H1 (cell line): ENCODE measurements at regions not wholly inside any gene's neighbourhood (a gene's known extent, or its start where the extent isn't known, plus 50 kb on each side); places are given as distances from the start of the nearest gene placed in this dataset.

ENCODE experiments used
- CTCF ChIA-PET: fragments of 300-600 bp; sonication (Branson Sonifier 250); formaldehyde crosslinking; loops from one replicate; lab custom pipeline; 2021; ENCODE audit not compliant: partially characterized antibody; lab: Charles Lee
- POLR2A ChIA-PET: fragments of 300-600 bp; sonication (Branson Sonifier 250); formaldehyde crosslinking; loops from one replicate; lab custom pipeline; 2021; ENCODE audit warnings: inconsistent platforms; ENCODE audit not compliant: partially characterized antibody; lab: Charles Lee
- DNase-seq, 2 experiments: peaks; one replicate each; pipeline versions ENCODE4 v3.0.0 to v3.0.0-alpha.2; 2010 to 2022; ENCODE audit warnings: low spot score in 2 of 2, low read depth in 1 of 2, mixed read lengths in 1 of 2
- FAIRE-seq: peaks from 2 replicates; lab custom pipeline; 2011; peaks lifted over from hg19 to GRCh38; lab: Jason Lieb, UNC
- H2AFZ ChIP-seq: 2 replicates; pipeline ENCODE4 v1.8.1; 2012; ENCODE audit warnings: low read length, inconsistent platforms
- H2AK5ac ChIP-seq: 2 replicates; pipeline ENCODE4 v1.6.1; 2013; ENCODE audit warnings: low read depth, low read length
- H2BK120ac ChIP-seq: replicated peaks from 2 replicates; pipeline ENCODE3; 2013; ENCODE audit warnings: low read depth, low read length, inconsistent platforms
- H2BK12ac ChIP-seq: 2 replicates; pipeline ENCODE4 v1.6.1; 2013; ENCODE audit warnings: low read depth, low read length
- H2BK15ac ChIP-seq: 2 replicates; pipeline ENCODE4 v1.6.1; 2013; ENCODE audit warnings: low read length
- H2BK20ac ChIP-seq: 2 replicates; pipeline ENCODE4 v1.6.1; 2013; ENCODE audit warnings: low read length
- H2BK5ac ChIP-seq: 2 replicates; pipeline ENCODE4 v1.6.1; 2013; ENCODE audit warnings: low read depth, low read length
- H3K14ac ChIP-seq: 2 replicates; pipeline ENCODE4 v1.6.1; 2013; ENCODE audit warnings: inconsistent platforms; ENCODE audit not compliant: insufficient read length
- H3K18ac ChIP-seq: 2 replicates; pipeline ENCODE4 v1.6.1; 2013; ENCODE audit warnings: low read length; ENCODE audit errors: extremely low read depth
- H3K23ac ChIP-seq: 2 replicates; pipeline ENCODE4 v1.6.1; 2013; ENCODE audit warnings: inconsistent platforms; ENCODE audit not compliant: insufficient read length
- H3K23me2 ChIP-seq: 2 replicates; pipeline ENCODE4 v1.6.1; 2013; ENCODE audit warnings: low read depth, low read length
- H3K27ac ChIP-seq: 2 replicates; pipeline ENCODE4 v1.6.1; 2011; ENCODE audit warnings: low read depth, low read length, inconsistent platforms
- H3K27me3 ChIP-seq, 4 experiments: replicated peaks in 1 of 4; 1 replicate in 1 of 4; 2 replicates in 3 of 4; pipeline versions ENCODE4 v1.6.1 to v1.8.1; 2011 to 2013; ENCODE audit warnings: low read length in 3 of 4, mild to moderate bottlenecking in 3 of 4, inconsistent platforms in 2 of 4, mixed read lengths in 2 of 4, moderate library complexity in 1 of 4; ENCODE audit not compliant: control insufficient read depth in 3 of 4, insufficient read depth in 3 of 4; ENCODE audit errors: extremely low read depth in 1 of 4
- H3K36me3 ChIP-seq, 4 experiments: 2 replicates each; pipeline versions ENCODE4 v1.6.1 to v1.8.1; 2011 to 2013; ENCODE audit warnings: mild to moderate bottlenecking in 4 of 4, low read length in 3 of 4, moderate library complexity in 2 of 4, control low read depth in 1 of 4, inconsistent platforms in 1 of 4; ENCODE audit not compliant: insufficient read depth in 4 of 4, control insufficient read depth in 2 of 4
- H3K4ac ChIP-seq: replicated peaks from 2 replicates; pipeline ENCODE3; 2013; ENCODE audit warnings: low read length, low read depth, mixed read lengths, inconsistent platforms; ENCODE audit not compliant: insufficient read length
- H3K4me1 ChIP-seq, 4 experiments: replicated peaks in 1 of 4; 1 replicate in 1 of 4; 2 replicates in 3 of 4; pipeline versions ENCODE4 v1.6.1 to v1.8.1; 2011 to 2013; ENCODE audit warnings: low read length in 3 of 4, inconsistent platforms in 2 of 4, mixed read lengths in 1 of 4; ENCODE audit not compliant: insufficient read depth in 4 of 4, control insufficient read depth in 3 of 4
- H3K4me2 ChIP-seq, 2 experiments: 2 replicates each; pipeline versions ENCODE4 v1.6.1 to v1.8.1; 2011 to 2013; ENCODE audit warnings: low read depth in 2 of 2, low read length in 2 of 2, control low read depth in 1 of 2, inconsistent platforms in 1 of 2, mild to moderate bottlenecking in 1 of 2; ENCODE audit not compliant: insufficient read depth in 1 of 2
- H3K4me3 ChIP-seq, 4 experiments: fragments of 200-600, 300-600 bp in 1 of 4; sonication (generic), shearing (Covaris generic), sonication (Bioruptor Twin) in 1 of 4; 2 replicates each; pipeline versions ENCODE4 v1.5.1 to v1.8.1; 2011 to 2016; ENCODE audit warnings: low read length in 4 of 4, low read depth in 3 of 4, control low read depth in 2 of 4, inconsistent platforms in 2 of 4, mild to moderate bottlenecking in 2 of 4, mixed read lengths in 1 of 4, moderate library complexity in 1 of 4; ENCODE audit not compliant: insufficient read depth in 2 of 4; ENCODE audit errors: extremely low read depth in 1 of 4
- H3K56ac ChIP-seq: replicated peaks from 2 replicates; pipeline ENCODE3; 2013; ENCODE audit warnings: low read depth, mild to moderate bottlenecking, mixed read lengths, low read length, inconsistent platforms; ENCODE audit not compliant: insufficient read length
- H3K79me1 ChIP-seq: 2 replicates; pipeline ENCODE4 v1.6.1; 2013; ENCODE audit warnings: low read depth, low read length, control low read depth
- H3K79me2 ChIP-seq, 2 experiments: 2 replicates each; pipeline versions ENCODE4 v1.6.1 to v1.8.1; 2012 to 2013; ENCODE audit warnings: low read length in 2 of 2, mild to moderate bottlenecking in 2 of 2, inconsistent platforms in 1 of 2; ENCODE audit not compliant: insufficient read depth in 2 of 2, control insufficient read depth in 1 of 2
- H3K9ac ChIP-seq, 4 experiments: replicated peaks in 1 of 4; 1 replicate in 1 of 4; 2 replicates in 3 of 4; pipeline versions ENCODE4 v1.6.1 to v1.8.1; 2011 to 2013; ENCODE audit warnings: low read depth in 3 of 4, low read length in 3 of 4, control low read depth in 2 of 4, mild to moderate bottlenecking in 2 of 4, moderate library complexity in 2 of 4, inconsistent platforms in 1 of 4; ENCODE audit errors: extremely low read depth in 1 of 4
- H3K9me3 ChIP-seq, 2 experiments: 2 replicates each; pipeline versions ENCODE4 v1.6.1 to v1.8.1; 2012 to 2013; ENCODE audit warnings: mild to moderate bottlenecking in 2 of 2, moderate library complexity in 2 of 2, control low read depth in 1 of 2, inconsistent platforms in 1 of 2, low read depth in 1 of 2, low read length in 1 of 2, mixed read lengths in 1 of 2; ENCODE audit not compliant: insufficient read depth in 2 of 2
- H4K20me1 ChIP-seq, 2 experiments: replicated peaks in 1 of 2; 2 replicates each; pipeline versions ENCODE3 to v1.8.1; 2011 to 2013; ENCODE audit warnings: inconsistent platforms in 2 of 2, low read length in 2 of 2, mild to moderate bottlenecking in 1 of 2; ENCODE audit not compliant: insufficient read depth in 2 of 2, control insufficient read depth in 1 of 2
- H4K5ac ChIP-seq: 2 replicates; pipeline ENCODE4 v1.6.1; 2013; ENCODE audit warnings: low read length, low read depth, mixed read lengths, inconsistent platforms; ENCODE audit not compliant: insufficient read length
- H4K8ac ChIP-seq: 2 replicates; pipeline ENCODE4 v1.8.0; 2013; ENCODE audit warnings: mild to moderate bottlenecking, moderate library complexity, low read length, inconsistent platforms; ENCODE audit not compliant: insufficient read depth; ENCODE audit errors: extremely low read depth
- H4K91ac ChIP-seq: replicated peaks from 2 replicates; pipeline ENCODE3; 2013; ENCODE audit warnings: low read length, mixed read lengths, inconsistent platforms; ENCODE audit not compliant: insufficient read length
- CEBPB ChIP-seq: IDR thresholded peaks from 2 replicates; pipeline ENCODE4 v1.6.1; 2012; ENCODE audit warnings: low read depth, low read length
- EGR1 ChIP-seq: IDR thresholded peaks from 2 replicates; pipeline ENCODE4 v1.6.1; 2011; ENCODE audit warnings: low read depth, low read length, borderline replicate concordance
- FOSL1 ChIP-seq: IDR thresholded peaks from 2 replicates; pipeline ENCODE4 v1.6.1; 2011; ENCODE audit warnings: mild to moderate bottlenecking, low read depth, low read length, moderate library complexity; ENCODE audit not compliant: insufficient read depth
- GTF2F1 ChIP-seq: IDR thresholded peaks from 2 replicates; pipeline ENCODE4 v1.6.1; 2012; ENCODE audit warnings: low read depth, low read length, improper control_type of control experiment, borderline replicate concordance
- JUN ChIP-seq: IDR thresholded peaks from 2 replicates; pipeline ENCODE4 v1.6.1; 2011; ENCODE audit warnings: low read depth, mild to moderate bottlenecking, improper control_type of control experiment, low read length
- KDM5A ChIP-seq: fragments of 200-600 bp; IDR thresholded peaks from 2 replicates; pipeline ENCODE4 v1.7.1; 2012; ENCODE audit warnings: mild to moderate bottlenecking, low read length, inconsistent platforms, mixed read lengths
- MAFK ChIP-seq: IDR thresholded peaks from 2 replicates; pipeline ENCODE4 v1.6.1; 2012; ENCODE audit warnings: low read depth, mild to moderate bottlenecking, improper control_type of control experiment, low read length
- RAD21 ChIP-seq, 2 experiments: IDR thresholded peaks in 1 of 2; conservative IDR thresholded peaks in 1 of 2; 2 replicates each; pipeline ENCODE4 v1.6.1; 2011; ENCODE audit warnings: low read depth in 2 of 2, low read length in 2 of 2, improper control_type of control experiment in 1 of 2, inconsistent platforms in 1 of 2, mild to moderate bottlenecking in 1 of 2, moderate library complexity in 1 of 2
- RNF2 ChIP-seq: fragments of 200-900, 300-1000 bp; sonication (generic); IDR thresholded peaks from 2 replicates; pipeline ENCODE4 v1.7.1; 2016; ENCODE audit warnings: borderline replicate concordance, low read depth, mild to moderate bottlenecking, antibody characterized with exemption, low read length; ENCODE audit not compliant: poor library complexity, severe bottlenecking; ENCODE audit errors: missing control alignments
- SIRT6 ChIP-seq: IDR thresholded peaks from one replicate; pipeline ENCODE4 v1.7.1; 2012; ENCODE audit warnings: low read length, inconsistent platforms
- SRF ChIP-seq: IDR thresholded peaks from 2 replicates; pipeline ENCODE4 v1.6.1; 2011; ENCODE audit warnings: mild to moderate bottlenecking, low read depth, low read length, moderate library complexity
- TBP ChIP-seq: IDR thresholded peaks from 2 replicates; pipeline ENCODE4 v1.6.1; 2011; ENCODE audit warnings: low read depth, low read length, improper control_type of control experiment
- WGBS, 2 experiments: shearing (Covaris generic) in 1 of 2; methylation state at CpG; one replicate each; pipeline versions ENCODE4 v1.1.6 to v1.1.7; 2013 to 2015; ENCODE audit warnings: low lambda C conversion rate in 2 of 2, mixed read lengths in 2 of 2, inconsistent platforms in 1 of 2, low coverage in 1 of 2, missing lambda C conversion rate in 1 of 2; ENCODE audit not compliant: insufficient replicate concordance in 2 of 2, insufficient coverage in 1 of 2, insufficient read length in 1 of 2; ENCODE audit errors: extremely low coverage in 1 of 2, missing lambda C conversion rate in 1 of 2; 5-methylcytosine and 5-hydroxymethylcytosine counted together
- TF ChIP-seq, protein P1 (sequence below): IDR thresholded peaks from 2 replicates; pipeline ENCODE4 v1.6.1; 2012; ENCODE audit warnings: inconsistent platforms
- TF ChIP-seq, protein P2 (sequence below): IDR thresholded peaks from 2 replicates; pipeline ENCODE4 v1.6.1; 2012; ENCODE audit warnings: inconsistent platforms

DNA sequence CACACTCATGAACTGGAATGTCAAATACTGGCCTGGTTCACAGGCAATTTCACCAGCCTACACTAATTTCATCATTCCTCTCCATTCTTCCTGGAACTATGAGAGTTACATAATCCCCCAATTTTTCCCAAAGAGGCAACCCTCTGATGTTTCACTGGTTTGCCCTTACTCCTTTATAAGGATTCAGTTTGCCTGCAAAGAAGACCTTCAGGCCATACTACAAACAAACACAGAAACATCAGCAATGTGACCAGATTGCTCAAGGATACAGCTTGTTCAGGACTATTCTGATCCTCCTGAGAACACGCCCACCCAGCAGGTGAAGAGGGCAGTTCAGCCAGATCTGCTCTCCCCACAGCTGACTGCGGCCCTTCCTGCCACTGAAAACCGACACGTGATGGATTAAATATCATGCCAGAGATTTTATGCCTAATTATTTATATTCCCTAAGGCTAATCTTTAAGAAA, 215.5 kb downstream of the ETAA1 start:
- no peaks in the 10 kb centered on the region for H3K36me3 ChIP-seq
- no peak overlapping the region for H3K4ac ChIP-seq
- H2BK15ac ChIP-seq: no peak overlapping the region
- FAIRE-seq (no peak), DNase-seq (no peak)
- H2BK120ac ChIP-seq: no peak overlapping the region
- H2BK20ac ChIP-seq: no peak overlapping the region
- H3K9me3 ChIP-seq: no peaks in the 10 kb centered on the region
- no peaks in the 10 kb centered on the region for H4K20me1 ChIP-seq
- H3K79me2 ChIP-seq: no peaks in the 10 kb centered on the region
- CTCF ChIA-PET: interaction anchor here (1.2 kb wide), 1 partner anchor 28 kb away, joined by 4 read pairs; no protein-coding TSS in a partner anchor
- H3K18ac ChIP-seq: no peak overlapping the region
- no peak overlapping the region for H3K56ac ChIP-seq
- no peak overlapping the region for H2AK5ac ChIP-seq
- POLR2A ChIA-PET: interaction anchor here (0.5 kb wide), 1 partner anchor 1272 kb away, joined by 3 read pairs; no protein-coding TSS in a partner anchor
- no peak overlapping the region for H4K8ac ChIP-seq
- H3K23me2 ChIP-seq: no peaks in the 10 kb centered on the region
- H3K14ac ChIP-seq: no peak overlapping the region
- no peak overlapping the region for H2BK12ac ChIP-seq
- no peak overlapping the region for H3K27ac ChIP-seq
- H4K5ac ChIP-seq: no peak overlapping the region
- H3K9ac ChIP-seq: no peak overlapping the region
- no peak overlapping the region for H3K23ac ChIP-seq
- no peak overlapping the region for H2AFZ ChIP-seq
- no peaks in the 10 kb centered on the region for H3K27me3 ChIP-seq
- H3K4me1 ChIP-seq: no peaks in the 10 kb centered on the region
- WGBS, 2 experiments: 85% methylated on average over 4 of the region's 4 CpGs; no CpG with 5 or more reads in 1 of the 2 experiments
- no peak overlapping the region for H3K4me2 ChIP-seq
- H2BK5ac ChIP-seq: no peak overlapping the region
- H4K91ac ChIP-seq: no peak overlapping the region
- H3K79me1 ChIP-seq: no peaks in the 10 kb centered on the region
- no peak overlapping the region for H3K4me3 ChIP-seq
- TF ChIP-seq, protein P1, sequence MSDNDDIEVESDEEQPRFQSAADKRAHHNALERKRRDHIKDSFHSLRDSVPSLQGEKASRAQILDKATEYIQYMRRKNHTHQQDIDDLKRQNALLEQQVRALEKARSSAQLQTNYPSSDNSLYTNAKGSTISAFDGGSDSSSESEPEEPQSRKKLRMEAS: no peak
- no peak for TF ChIP-seq EGR1
- TF ChIP-seq MAFK: no peak
- no peak for TF ChIP-seq FOSL1
- TF ChIP-seq CEBPB: no peak
- TF ChIP-seq RAD21 (IDR thresholded peaks at IDR 0.05 in 1 of 2, conservative IDR thresholded peaks at IDR 0.05 in 1 of 2; ENCODE audit: low read depth in 2 of 2, low read length in 2 of 2): no peak
- no peak for TF ChIP-seq GTF2F1
- TF ChIP-seq TBP: no peak
- no peak for TF ChIP-seq JUN
- no peak for TF ChIP-seq SRF
- no peak for TF ChIP-seq KDM5A
- TF ChIP-seq, protein P2, sequence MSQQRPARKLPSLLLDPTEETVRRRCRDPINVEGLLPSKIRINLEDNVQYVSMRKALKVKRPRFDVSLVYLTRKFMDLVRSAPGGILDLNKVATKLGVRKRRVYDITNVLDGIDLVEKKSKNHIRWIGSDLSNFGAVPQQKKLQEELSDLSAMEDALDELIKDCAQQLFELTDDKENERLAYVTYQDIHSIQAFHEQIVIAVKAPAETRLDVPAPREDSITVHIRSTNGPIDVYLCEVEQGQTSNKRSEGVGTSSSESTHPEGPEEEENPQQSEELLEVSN: no peak
- TF ChIP-seq SIRT6: no peak
- TF ChIP-seq RNF2: no peak
